Stimulated activated CD8-positive, alpha-beta memory T cell treated with anti-CD3 and anti-CD28 coated beads, Interleukin-4, amount 100 ng/mL, for 48 hours (primary cell): ENCODE measurements at regions not wholly inside any gene's neighbourhood (a gene's known extent, or its start where the extent isn't known, plus 50 kb on each side); places are given as distances from the start of the nearest gene placed in this dataset.

Experiments
- DNase-seq: peaks from one replicate; pipeline ENCODE4 v3.0.0-alpha.2; 2020

GRCh38 chr2:44825702-44826101 is 115.8 kb upstream of the SIX3 start:
- DNase-seq = no peak

- DNase-seq = no peak
Observed at GRCh38 chr2:44826601-44827000, 114.9 kb upstream of the SIX3 start.

- no peak for DNase-seq
Observed at GRCh38 chr2:44829771-44830170, 111.7 kb upstream of the SIX3 start.

GRCh38 chr2:44833171-44834069 is 108.1 kb upstream of the SIX3 start:
- no peak for DNase-seq

GRCh38 chr2:44834656-44835055 is 106.8 kb upstream of the SIX3 start:
- DNase-seq = no peak

GRCh38 chr2:44836174-44836573 is 105.3 kb upstream of the SIX3 start:
- DNase-seq = peak; percentile 73

GRCh38 chr2:44836916-44837315 is 104.6 kb upstream of the SIX3 start:
- DNase-seq = no peak

- DNase-seq = no peak
Observed at GRCh38 chr2:44838116-44838790, 103.2 kb upstream of the SIX3 start.

- no peak for DNase-seq
Observed at GRCh38 chr2:44839370-44839769, 102.1 kb upstream of the SIX3 start.

GRCh38 chr2:44839771-44840502 is 101.6 kb upstream of the SIX3 start:
- no peak for DNase-seq

- no peak for DNase-seq
Observed at GRCh38 chr2:44840503-44840850, 101.0 kb upstream of the SIX3 start.

- DNase-seq = no peak
Observed at GRCh38 chr2:44843086-44843485, 98.4 kb upstream of the SIX3 start.

- no peak for DNase-seq
Observed at GRCh38 chr2:44843641-44844310, 97.7 kb upstream of the SIX3 start.

- no peak for DNase-seq
Observed at GRCh38 chr2:44844651-44845270, 96.7 kb upstream of the SIX3 start.

GRCh38 chr2:44848026-44848425 is 93.5 kb upstream of the SIX3 start:
- DNase-seq = no peak

GRCh38 chr2:44850016-44850415 is 91.5 kb upstream of the SIX3 start:
- no peak for DNase-seq

- no peak for DNase-seq
Observed at GRCh38 chr2:44851518-44851917, 90.0 kb upstream of the SIX3 start.

- no peak for DNase-seq
Observed at GRCh38 chr2:44852594-44852993, 88.9 kb upstream of the SIX3 start.

GRCh38 chr2:44859337-44859736 is 82.2 kb upstream of the SIX3 start:
- no peak for DNase-seq

- no peak for DNase-seq
Observed at GRCh38 chr2:44866152-44866551, 75.3 kb upstream of the SIX3 start.

GRCh38 chr2:44869761-44870160 is 71.7 kb upstream of the SIX3 start:
- DNase-seq = no peak

GRCh38 chr2:44877417-44877816 is 64.1 kb upstream of the SIX3 start:
- DNase-seq = no peak
